ENCODE measurements at regions not wholly inside any gene's neighbourhood (a gene's known extent, or its start where the extent isn't known, plus 50 kb on each side); places are given as distances from the start of the nearest gene placed in this dataset.

DNA sequence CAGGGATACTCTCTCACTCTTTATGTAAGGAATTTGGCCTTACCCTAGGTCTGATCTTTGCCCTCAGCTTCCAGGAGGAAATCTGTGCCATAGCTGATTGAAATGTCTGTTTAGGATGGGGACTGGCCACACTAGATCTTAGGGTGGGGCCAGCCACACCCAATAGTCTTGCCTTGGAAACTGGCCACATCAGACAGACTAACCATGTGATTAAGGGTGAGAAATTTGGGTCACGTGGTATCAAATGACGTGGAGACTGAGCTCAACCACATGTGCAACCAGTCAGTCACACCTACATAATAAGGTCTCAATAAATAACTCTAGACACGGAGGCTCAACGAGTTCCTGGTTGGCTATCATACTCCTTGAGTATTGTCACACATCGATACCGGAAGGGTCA is 113.5 kb downstream of the CNTN3 start:
- no peak for DNase-seq

DNA sequence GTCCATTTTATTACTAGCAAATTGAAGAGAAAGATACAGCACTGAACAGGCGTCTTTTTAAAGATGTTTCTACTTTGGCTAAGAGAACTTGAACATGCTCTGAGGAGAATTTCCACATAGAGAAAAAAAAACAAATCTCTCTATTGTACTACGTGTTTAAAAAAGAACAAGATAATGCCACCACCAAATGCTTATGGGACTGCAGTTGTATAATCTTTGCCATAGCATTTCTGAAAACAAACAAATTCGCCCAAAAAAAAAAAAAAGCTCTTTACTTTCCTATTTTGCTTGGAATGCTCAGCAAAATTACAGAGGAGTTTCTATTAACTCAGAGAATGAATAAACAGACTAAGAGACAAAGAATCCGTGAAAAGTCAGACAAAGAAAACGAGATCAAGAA is 114.2 kb downstream of the CNTN3 start:
- no peak for DNase-seq

DNA sequence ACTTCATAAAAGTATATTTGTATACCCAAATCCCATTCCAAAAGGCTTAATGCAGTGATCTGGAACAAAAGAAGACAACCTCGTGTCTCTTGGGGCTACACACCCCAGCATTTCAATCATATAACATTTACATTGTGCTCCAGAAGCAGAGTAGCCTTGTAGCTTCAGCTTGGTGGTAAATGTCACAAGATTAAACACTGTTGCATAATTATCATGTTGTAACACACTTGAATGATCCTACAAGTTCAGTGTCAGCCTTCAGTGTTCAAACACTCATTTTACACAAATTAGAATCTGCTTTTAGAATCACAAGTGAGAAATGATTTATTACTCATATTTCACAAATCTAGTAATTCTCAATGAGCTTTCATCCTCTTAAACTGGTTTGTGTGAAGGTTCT is 122.6 kb downstream of the CNTN3 start:
- DNase-seq = no peak

DNA sequence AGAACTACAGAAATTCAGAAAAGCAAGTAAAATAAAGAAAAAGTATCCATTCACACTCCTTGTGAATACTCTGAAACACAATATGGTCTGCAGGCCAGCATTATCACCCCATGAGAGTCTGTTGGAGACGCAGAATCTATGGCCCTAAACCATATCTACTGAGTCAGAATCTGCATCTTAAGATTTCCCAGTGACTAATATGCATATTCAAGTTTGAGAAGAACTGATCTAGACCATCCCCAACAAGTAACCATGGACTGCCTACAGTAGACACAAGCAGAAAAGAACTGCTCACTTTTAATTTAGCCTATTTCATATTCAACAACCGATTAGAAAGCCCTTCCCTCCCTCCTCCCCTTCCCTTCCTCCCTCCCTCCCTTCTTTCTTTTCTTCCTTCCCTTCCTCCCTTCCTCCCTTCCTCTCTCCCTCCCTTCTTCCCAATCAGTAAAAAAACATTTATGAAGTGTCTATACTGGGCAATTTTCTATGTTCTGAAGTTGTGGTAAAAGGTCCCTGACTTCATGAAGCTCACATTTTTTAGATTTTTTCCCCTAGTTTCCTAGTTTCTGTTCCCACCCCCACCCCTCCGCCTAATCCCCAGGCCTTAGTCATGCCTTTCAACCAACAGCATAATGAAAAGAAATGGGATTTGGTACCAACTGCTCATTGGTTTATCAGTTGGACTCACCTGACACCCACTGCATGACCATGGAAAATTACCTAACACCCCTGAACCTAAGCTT is 125.2 kb downstream of the CNTN3 start:
- DNase-seq = no peak

DNA sequence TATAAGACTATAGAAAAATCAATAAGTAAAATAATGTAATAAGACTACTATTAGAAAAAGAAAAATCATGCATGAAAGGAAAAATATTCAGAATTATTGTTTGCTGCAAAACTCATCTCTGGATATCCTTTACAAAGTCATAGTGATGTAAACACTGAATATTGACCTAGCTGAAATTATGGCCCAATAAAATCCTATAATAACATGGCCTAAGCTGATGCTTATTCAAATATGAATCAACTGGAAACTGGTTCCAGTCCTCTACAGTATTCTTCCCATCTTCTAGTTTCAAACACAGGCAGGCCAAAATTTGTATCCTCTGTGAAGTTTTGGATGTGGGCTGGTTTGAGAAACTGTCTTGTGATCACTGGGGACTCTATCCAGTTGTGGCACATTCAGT is 134.5 kb downstream of the CNTN3 start:
- no peak for DNase-seq

DNA sequence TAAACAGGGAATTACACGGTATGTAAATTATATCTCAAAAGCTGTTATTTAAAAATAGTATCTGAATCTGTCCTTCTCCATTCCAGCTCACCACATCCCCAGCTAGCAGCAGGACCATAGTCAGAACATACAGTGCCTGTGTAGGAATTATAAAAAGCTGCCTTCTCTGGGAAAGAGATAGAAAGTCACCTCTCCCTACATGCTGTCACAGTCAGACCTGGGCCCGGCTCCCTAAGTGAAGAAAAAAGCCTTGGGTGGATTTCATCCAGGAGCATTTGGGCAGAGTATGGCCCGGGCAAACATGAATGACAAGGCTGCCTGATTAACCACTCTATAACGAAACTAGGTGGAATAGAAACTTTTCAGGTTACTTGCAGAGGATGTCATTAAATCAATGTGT is 144.1 kb downstream of the CNTN3 start:
- no peak for DNase-seq

DNA sequence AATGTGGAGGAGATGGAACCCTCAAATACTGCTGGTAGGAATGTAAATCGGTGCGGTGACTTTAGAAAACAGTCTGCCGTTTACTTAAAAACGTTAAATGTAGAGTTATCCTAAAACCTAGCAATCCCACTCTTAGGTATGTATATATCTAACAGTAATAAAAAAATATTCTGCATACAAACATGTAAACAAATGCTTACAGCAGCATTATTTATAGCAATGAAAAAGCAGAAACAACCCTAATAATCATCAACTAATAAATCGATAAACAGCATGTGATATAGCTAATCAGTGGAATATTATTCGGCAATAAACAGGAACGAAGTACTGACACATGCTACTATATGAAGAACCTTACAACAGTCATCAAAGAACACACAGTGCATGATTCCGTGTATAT is 144.7 kb downstream of the CNTN3 start:
- no peak for DNase-seq

DNA sequence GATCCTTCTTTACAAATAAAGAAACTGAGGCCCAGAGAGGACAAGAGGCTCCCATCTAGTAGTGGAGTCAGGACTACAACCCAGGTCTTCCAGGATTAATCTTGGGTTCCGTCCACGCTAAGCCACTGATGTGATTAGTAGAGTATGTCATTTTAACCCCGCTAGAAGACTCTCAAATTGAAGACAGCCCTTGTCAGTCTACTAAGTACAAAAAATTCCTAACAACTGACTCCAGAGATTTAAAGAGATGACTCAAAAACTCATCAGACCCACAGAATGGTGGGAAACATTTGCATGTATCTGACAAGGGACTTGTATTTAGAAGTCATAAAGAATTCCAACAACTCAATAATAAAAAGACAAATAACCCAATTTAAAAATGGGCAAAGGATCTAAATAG is 145.3 kb downstream of the CNTN3 start:
- DNase-seq = no peak

DNA sequence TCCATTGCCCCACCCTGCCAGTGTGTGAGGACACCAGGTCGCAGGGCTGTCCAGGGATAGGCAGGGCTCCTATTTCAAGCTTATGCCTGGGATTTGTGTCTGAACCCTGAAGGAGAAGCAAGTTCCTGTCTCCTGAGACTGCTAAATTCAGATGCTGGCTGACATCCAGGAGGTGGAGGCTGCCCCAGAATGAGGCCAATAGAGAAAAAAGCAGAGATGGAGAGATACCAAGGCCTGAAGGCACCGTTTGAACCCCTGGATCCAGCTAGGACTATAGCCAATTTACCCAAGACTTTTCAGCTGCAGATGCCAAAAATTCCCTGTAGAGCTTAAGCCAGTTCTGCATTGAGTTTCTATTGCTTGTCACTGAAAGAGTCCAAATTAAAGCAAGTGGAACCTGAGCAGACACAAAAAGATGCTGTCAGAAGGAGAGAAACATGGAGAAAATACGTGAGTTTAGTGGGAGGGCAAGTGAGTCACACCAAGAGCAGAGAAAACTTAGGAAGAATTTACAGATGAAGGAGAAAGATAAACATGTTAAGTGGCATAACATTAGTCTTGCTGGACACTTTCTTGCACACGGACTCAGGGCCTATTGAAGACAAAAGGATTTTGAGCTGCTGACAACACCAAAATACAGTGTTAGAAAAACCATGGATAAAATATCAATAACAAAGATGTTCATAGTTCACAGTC is 148.6 kb downstream of the CNTN3 start:
- no peak for DNase-seq

DNA sequence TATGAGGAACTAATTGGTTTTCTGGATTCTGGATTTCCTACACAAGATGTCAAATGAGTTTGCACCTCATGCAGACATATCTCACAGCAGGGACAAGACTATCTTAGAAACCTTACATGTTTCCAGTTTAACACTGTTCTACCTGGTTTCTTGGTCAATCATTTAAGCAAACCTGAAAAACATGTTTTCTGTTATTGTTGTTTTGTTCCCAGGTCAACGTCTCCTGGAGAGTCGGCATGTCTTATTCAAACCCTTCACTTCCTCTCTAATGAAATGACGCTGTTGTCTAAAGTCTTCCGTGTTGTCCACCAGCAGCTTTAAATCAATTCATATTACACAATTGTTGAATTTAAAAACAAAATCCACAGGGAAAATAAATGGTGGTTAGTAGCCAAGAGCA is 150.9 kb downstream of the CNTN3 start:
- no peak for DNase-seq

DNA sequence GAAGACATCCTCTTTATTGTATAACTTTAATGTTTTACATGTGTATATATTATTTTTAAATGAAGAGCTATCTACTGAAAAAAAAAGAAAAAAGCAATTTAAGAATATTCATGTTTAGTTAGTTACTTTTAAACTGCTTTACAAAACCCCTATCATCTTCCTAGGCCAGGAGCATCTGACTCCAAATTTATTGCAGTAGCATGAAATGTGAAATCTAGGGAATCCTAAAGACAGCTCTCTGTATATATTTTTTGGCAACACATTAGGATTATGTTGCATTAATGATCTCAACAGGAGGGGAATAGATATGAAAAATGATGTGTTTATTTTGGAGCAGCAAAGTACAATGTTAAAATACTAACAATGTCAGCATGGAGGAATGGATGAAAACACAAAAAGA is 158.3 kb downstream of the CNTN3 start:
- DNase-seq = no peak

DNA sequence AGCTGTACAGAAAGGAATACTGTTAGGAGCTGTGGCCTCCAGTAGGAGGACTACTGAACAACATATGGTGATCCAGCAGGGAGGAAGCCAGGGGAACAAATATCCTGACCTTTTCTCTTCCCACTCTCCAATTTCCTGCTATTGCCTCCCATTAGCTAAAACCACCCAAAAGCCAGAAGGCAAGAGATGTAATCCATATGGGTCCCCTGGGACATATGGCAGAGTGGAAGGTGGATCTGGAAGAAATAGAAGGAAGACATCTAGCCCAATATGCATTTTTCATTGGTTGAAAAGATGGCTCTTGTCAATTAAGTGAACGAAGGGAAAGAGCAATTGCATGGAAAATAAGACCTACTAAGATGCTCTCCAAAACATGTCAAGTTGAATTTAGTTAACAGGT is 167.2 kb downstream of the CNTN3 start:
- DNase-seq = no peak

DNA sequence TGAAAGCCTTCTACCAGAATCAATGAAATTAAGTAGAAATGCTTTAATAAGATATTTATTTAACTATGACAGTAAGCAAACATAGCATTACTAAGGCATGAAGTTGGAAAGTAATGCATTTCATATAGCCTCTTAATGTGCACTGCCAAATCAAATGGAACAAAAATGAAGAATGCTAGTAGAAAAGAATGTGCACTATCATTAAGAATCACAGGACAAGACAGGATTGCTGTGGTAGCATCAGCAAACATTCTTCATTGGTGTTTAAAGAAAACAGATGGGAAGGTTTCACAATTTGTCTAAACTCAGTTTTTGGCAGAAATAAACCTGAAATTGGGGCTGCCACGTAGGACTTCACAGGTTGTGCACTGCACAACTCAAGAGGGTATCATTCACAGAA is 168.9 kb downstream of the CNTN3 start:
- no peak for DNase-seq

DNA sequence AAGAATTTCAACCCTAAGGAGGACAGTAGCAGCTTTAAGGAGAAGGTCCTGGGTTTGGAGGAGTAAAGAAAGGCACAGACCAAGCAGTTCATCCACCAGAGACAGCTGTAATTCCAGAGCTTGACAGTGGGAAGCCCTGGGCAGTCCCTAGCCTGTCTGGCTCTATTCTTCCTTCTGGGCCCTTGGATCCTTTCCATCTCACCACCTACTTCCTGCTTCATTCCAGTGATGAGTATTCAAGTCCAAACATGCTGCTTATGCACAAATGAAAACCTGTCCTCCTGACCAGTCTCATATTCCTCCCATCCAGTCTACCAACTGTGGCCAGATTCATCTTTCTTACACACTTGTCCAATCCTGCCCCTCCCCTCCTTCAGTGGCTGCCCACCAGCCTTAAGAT is 171.4 kb downstream of the CNTN3 start:
- no peak for DNase-seq

DNA sequence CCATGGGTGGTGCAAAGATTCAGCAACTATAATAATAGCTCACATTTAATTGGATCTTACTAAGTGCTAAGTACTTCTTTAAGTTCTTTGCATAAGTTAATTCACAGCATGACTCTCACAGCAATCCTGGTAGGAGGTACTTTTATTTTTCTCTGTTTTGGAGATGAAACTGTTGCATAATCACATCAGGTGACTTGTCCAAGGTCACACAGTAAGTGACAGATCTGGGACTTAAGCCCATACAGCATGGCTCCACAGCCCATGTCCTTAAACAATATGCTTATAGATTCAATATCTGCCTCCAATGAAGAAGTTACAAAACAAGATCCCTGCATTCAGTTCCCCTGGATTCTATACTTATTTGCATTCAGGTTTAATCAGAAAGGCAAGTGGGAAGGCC is 171.8 kb downstream of the CNTN3 start:
- no peak for DNase-seq

DNA sequence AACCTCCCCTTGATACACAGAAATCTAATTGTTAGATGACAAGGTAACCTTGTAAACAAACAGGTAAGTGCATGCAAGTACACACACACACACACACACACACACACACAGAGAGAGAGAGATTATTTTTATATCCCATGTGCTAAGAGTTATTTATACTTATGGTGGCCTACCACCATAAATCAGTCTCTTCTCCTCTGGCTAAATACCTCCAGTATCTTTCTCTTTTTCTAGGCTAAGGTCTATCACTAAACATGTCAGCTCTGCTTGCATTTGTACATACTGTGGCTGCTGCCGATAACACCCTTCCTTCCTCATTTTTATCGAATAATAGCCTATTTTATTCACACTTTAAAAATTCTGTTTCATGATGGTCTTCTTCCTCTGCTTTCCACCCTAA is 172.4 kb downstream of the CNTN3 start:
- DNase-seq = no peak

DNA sequence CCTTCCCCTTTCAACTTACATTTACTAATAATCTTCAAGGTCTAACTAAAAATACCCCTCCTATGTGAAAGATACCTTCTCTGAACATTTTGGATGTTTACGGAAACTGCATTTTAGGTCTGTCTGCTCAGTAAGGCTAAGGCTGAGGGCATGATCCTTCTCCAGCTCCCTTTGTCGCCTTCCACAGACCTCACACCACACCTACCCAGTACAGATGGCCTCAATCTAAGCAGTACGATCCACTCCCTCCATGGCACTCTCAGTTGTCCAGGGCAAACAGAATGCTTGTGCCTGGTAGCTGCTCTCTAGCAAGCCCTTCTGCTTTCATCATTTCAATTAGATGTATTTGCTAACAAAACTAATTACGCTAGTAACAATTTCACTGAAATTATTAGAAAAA is 178.3 kb downstream of the CNTN3 start:
- DNase-seq = no peak

DNA sequence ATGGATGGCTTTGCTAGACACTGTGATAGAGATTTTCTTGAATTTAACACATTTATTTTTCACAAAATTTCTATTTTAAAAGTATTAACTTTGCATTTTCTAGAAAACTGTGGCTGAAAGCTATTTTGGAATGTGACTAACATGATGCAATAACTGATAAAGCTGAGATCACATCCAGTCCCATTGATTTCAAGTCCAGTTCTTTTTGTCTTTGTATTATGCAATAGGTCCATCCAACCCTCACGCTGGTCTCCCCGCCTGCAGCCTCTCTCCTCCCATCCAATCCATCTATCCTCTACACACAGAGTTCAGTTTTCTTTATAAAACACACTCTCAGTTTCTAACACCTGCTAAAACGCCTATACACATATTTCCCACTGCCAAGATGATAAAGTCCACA is 178.8 kb downstream of the CNTN3 start:
- no peak for DNase-seq

DNA sequence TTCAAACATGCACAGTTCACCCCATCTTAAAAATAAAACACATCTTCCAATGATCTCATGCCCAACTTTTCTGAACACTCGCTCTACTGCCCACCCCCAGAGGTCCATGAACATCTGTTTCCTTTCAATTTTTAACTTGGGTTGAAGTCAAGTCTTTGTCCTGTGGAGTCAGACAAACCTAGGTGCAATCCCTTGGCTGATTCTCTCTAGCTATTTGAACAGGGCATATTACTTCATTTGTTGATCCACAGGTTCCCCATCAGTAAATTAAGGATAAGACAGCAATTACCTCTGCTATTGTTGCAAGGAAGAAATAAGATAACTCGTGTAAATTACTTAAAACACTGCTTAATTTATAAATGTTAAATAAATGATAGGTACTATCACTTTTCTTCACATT is 180.1 kb downstream of the CNTN3 start:
- no peak for DNase-seq

DNA sequence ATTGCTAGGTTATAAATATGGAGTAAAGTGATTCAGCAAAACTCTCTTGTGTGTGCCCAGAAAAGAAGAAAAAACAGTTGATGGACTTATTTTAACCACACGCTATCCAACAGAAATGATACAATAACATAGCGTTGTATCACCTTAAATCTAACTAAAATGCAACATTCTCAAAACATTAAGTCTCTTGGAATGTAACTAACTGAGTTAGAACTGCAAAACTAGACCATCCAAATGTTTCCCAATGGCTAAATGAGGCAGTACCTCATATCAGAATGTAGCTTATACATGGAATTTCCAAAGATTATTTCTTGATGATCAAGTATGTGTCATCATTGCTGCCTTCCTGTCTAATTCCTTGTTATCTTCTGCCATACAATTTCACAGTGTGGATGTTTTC is 187.9 kb downstream of the CNTN3 start:
- DNase-seq = no peak

DNA sequence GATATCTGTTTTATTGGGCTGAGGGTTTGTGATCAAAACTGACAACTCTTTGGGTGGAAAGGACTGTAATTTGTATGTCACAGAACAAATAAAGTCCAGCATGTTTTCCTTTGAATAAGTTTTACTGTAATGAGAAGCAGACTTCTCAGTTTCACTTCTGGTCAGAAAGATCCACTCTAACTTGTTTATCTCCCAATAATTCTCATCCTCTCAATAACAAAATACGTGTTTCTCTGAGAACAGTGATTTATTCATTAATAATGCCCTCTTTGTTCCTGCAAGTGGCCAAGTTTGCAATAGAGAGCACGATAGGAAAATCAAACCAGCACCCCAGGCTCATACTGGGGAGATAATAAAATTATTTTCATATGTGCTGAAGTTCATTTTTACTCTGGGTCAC is 190.6 kb downstream of the CNTN3 start:
- DNase-seq = no peak

DNA sequence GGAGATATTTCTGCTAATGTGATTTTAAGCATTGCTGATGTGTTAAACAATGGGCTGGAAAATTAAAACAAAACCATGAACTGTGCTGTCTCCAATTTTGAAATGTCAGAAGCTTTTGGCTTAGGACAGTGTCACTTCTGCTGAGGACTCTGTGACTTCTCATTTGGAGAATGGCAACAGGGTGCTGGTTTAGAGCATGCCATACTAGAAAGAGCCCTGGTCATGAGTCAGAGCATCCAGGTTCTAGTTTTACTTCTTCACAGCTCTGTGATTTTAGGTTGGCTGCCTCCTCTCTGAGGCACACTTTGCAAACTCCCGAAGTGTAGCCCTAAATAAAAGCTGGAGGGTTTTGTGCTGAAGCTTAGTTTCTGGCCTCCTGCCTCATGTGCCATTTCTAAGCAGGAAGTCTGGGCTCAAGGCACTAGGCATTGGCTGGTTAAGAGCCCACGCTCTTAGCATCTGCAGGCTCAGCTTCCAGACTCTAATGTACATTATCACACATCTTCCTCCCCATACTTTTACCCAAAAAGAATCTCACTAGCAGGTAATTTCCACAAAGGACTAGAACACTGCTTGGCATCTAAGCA is 193.8 kb downstream of the CNTN3 start:
- DNase-seq = no peak

DNA sequence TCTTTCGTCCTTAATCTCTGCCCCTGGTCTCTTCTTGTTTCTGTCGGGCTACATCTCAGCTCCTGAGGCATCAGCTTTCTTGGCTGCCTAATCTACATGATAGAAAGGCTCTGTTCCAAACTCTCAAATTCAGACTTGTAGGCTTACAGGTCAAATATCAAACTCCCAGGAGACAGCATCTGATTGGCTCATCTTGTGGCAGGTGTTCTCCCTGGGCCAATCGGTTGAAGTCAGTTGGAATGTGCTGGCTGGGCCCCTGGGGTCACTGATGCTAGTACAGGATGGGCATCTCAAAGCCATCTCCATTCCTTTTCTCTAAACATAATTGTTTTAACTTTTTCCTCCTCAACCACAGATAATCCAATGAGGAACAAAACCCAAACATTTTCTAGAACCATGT is 198.7 kb downstream of the CNTN3 start:
- DNase-seq = no peak

DNA sequence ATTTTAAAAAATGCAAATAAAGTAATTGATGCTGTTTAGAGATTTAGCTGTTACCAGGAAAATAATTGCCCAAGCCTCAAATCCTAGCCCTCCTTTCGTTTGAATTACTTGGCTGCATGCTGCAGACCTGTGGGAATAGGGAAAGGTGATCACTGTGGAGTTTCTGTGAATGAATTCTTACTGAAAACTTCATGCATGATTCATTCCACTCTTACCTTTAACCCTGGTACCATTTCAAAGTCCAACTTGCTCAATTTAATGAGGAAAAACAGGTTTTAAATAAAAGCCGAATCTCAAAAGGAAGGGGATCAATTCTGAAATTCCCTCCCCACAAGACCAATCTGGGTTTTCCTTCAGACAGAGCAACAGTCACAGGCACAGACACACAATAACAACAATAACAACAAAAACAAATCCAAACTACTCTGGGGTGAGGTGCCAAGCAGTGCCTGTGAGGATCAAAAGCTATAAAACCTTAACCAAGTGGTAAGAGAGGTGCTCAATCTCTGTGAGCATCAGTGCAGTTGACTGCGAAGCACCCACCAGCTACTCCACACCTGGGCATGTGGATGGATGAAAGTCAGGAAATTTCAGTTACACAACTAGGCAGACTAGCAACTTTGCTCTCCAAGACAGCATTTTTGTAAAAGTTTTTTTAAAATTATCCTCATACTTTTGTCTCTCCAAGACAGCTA is 200.8 kb downstream of the CNTN3 start:
- DNase-seq = no peak
